GM12878 (cell line): ENCODE measurements at regions not wholly inside any gene's neighbourhood (a gene's known extent, or its start where the extent isn't known, plus 50 kb on each side); places are given as distances from the start of the nearest gene placed in this dataset.

Source experiments
- ATAC-seq: fragments of 200-7000 bp; cut with Tn5 transposase; 3 replicates; pipeline ENCODE4 v1.9.1; 2020; ENCODE audit warnings: mild to moderate bottlenecking, moderate library complexity
- BruUV-seq: library from RNA; stranded (reverse); fragments of 400-500 nt; replicated peaks from 2 replicates; lab custom pipeline; 2021; lab: Mats Ljungman, UMichigan
- CTCF ChIA-PET: fragments of 300-600 bp; sonication (Branson Sonifier 250); formaldehyde crosslinking; extraction: SDS; loops from one replicate; lab custom pipeline; 2021; ENCODE audit warnings: inconsistent platforms; lab: Yijun Ruan, JAX
- POLR2A ChIA-PET: fragments of 350-600 bp; formaldehyde crosslinking; extraction: SDS; loops from one replicate; lab custom pipeline; 2021; ENCODE audit warnings: inconsistent platforms; lab: Charles Lee
- RAD21 ChIA-PET: fragments of 300-600 bp; sonication (Branson Sonifier 250); formaldehyde crosslinking; loops from one replicate; lab custom pipeline; 2023; ENCODE audit warnings: antibody characterized with exemption; ENCODE audit not compliant: unreplicated experiment; lab: Charles Lee
- SMC1A ChIA-PET: fragments of 300-600 bp; sonication (Branson Sonifier 250); formaldehyde crosslinking; loops from one replicate; lab custom pipeline; 2023; ENCODE audit not compliant: unreplicated experiment, uncharacterized antibody; lab: Charles Lee
- DNase-seq: peaks from one replicate; pipeline ENCODE4 v3.0.0-alpha.2; 2011; ENCODE audit warnings: low read depth, low spot score
- FAIRE-seq: peaks from 3 replicates; lab custom pipeline; 2011; peaks lifted over from hg19 to GRCh38; lab: Jason Lieb, UNC
- H2AFZ ChIP-seq: 2 replicates; pipeline ENCODE4 v1.6.0; 2011; ENCODE audit warnings: low read depth, low read length, control low read depth; ENCODE audit not compliant: control insufficient read depth
- H3K27ac ChIP-seq: 2 replicates; pipeline ENCODE4 v1.5.1; 2011; ENCODE audit warnings: control low read depth; ENCODE audit not compliant: control insufficient read depth, insufficient read depth
- H3K27me3 ChIP-seq, 2 experiments: replicated peaks in 1 of 2; 2 replicates each; pipeline versions ENCODE4 v1.6.0 to v1.6.1; 2011; ENCODE audit warnings: low read length in 1 of 2; ENCODE audit not compliant: control insufficient read depth in 2 of 2, insufficient read depth in 2 of 2
- H3K36me3 ChIP-seq, 2 experiments: 2 replicates each; pipeline ENCODE4 v1.5.1; 2011; ENCODE audit warnings: low read length in 1 of 2; ENCODE audit not compliant: control insufficient read depth in 2 of 2, insufficient read depth in 2 of 2
- H3K4me1 ChIP-seq: 2 replicates; pipeline ENCODE4 v1.6.1; 2011; ENCODE audit warnings: mild to moderate bottlenecking, low read length, moderate library complexity, mixed read lengths; ENCODE audit not compliant: control insufficient read depth, insufficient read depth
- H3K4me2 ChIP-seq: 2 replicates; pipeline ENCODE4 v1.6.0; 2011; ENCODE audit warnings: control low read depth; ENCODE audit not compliant: control insufficient read depth, insufficient read depth
- H3K4me3 ChIP-seq: fragments of 200-600 bp; sonication (generic); 2 replicates; pipeline ENCODE4 v1.5.1; 2016
- H3K79me2 ChIP-seq: 2 replicates; pipeline ENCODE4 v1.6.0; 2011; ENCODE audit warnings: low read length; ENCODE audit not compliant: control insufficient read depth, insufficient read depth
- H3K9ac ChIP-seq: 2 replicates; pipeline ENCODE4 v1.8.0; 2011; ENCODE audit warnings: low read length, control low read depth, mixed read lengths; ENCODE audit not compliant: control insufficient read depth, insufficient read depth
- H3K9me3 ChIP-seq: replicated peaks from 3 replicates; pipeline ENCODE4 v1.5.1; 2011; ENCODE audit warnings: mild to moderate bottlenecking, low read length; ENCODE audit not compliant: control insufficient read depth, insufficient read depth
- H4K20me1 ChIP-seq: 2 replicates; pipeline ENCODE4 v1.6.0; 2011; ENCODE audit not compliant: control insufficient read depth, insufficient read depth
- E2F4 ChIP-seq: IDR thresholded peaks from 2 replicates; pipeline ENCODE4 v1.6.1; 2012; ENCODE audit warnings: low read depth, low read length, improper control_type of control experiment
- EED ChIP-seq: sonication (generic); IDR thresholded peaks from 2 replicates; pipeline ENCODE4 v1.6.1; 2016; ENCODE audit warnings: antibody characterized with exemption, low read depth
- JUND ChIP-seq: IDR thresholded peaks from 2 replicates; pipeline ENCODE4 v1.6.1; 2012; ENCODE audit warnings: low read depth, mild to moderate bottlenecking, low read length, improper control_type of control experiment, moderate library complexity
- RAD21 ChIP-seq: IDR thresholded peaks from 2 replicates; pipeline ENCODE4 v1.6.1; 2011; ENCODE audit warnings: mild to moderate bottlenecking, low read depth, low read length, moderate library complexity; ENCODE audit not compliant: insufficient read depth
- WGBS: methylation state at CpG from one replicate; pipeline ENCODE4 v1.1.6; 2016; ENCODE audit warnings: low lambda C conversion rate; ENCODE audit not compliant: insufficient replicate concordance, insufficient coverage; ENCODE audit errors: missing lambda C conversion rate; 5-methylcytosine and 5-hydroxymethylcytosine counted together
- in situ Hi-C: fragments of 300-500 bp; cut with MboI; formaldehyde crosslinking; loops from 9 replicates; pipeline ENCODE4 v1.14.3; 2018; ENCODE audit warnings: mixed read lengths
- intact Hi-C: fragments of 100-400 bp; cut with micrococcal nuclease; formaldehyde crosslinking; loops from one replicate; pipeline ENCODE4 v1.14.2; 2022; ENCODE audit not compliant: unreplicated experiment
- TF ChIP-seq, protein P1 (sequence below): IDR thresholded peaks from 2 replicates; pipeline ENCODE4 v1.6.1; 2012; ENCODE audit warnings: mild to moderate bottlenecking, low read depth, low read length

DNA sequence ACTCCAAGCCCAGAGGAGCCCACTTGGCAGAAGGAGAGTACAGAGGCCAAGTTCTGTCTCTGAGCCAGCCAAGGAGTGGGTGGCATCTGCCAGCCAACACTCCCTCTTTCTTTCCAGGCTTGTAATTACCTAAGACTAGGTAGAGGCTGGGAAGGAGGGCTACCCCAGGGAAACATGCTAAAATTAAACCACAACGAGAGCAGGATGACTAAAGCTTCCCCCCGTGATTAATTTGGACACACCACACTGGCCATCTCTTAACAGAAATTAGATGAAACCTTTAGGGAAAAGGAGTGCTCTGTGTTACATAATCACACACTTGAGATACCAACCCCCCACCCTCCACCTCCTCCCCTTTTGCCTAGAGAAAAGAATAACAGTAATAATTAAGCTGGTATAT lies 102.1 kb upstream of the ZC3H12A start (continued):
- TF ChIP-seq E2F4, result no peak
- TF ChIP-seq, protein P1, sequence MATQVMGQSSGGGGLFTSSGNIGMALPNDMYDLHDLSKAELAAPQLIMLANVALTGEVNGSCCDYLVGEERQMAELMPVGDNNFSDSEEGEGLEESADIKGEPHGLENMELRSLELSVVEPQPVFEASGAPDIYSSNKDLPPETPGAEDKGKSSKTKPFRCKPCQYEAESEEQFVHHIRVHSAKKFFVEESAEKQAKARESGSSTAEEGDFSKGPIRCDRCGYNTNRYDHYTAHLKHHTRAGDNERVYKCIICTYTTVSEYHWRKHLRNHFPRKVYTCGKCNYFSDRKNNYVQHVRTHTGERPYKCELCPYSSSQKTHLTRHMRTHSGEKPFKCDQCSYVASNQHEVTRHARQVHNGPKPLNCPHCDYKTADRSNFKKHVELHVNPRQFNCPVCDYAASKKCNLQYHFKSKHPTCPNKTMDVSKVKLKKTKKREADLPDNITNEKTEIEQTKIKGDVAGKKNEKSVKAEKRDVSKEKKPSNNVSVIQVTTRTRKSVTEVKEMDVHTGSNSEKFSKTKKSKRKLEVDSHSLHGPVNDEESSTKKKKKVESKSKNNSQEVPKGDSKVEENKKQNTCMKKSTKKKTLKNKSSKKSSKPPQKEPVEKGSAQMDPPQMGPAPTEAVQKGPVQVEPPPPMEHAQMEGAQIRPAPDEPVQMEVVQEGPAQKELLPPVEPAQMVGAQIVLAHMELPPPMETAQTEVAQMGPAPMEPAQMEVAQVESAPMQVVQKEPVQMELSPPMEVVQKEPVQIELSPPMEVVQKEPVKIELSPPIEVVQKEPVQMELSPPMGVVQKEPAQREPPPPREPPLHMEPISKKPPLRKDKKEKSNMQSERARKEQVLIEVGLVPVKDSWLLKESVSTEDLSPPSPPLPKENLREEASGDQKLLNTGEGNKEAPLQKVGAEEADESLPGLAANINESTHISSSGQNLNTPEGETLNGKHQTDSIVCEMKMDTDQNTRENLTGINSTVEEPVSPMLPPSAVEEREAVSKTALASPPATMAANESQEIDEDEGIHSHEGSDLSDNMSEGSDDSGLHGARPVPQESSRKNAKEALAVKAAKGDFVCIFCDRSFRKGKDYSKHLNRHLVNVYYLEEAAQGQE, result no peak
- no peak for TF ChIP-seq JUND
- TF ChIP-seq RAD21, result no peak

GRCh38 chr1:37372711-37373110 lies 101.7 kb upstream of the ZC3H12A start:
- ChIA-PET SMC1A (no interaction called here), POLR2A (no interaction called here), CTCF (interaction anchor here (0.7 kb wide), 1 partner anchor 583 kb away, joined by 4 read pairs; no protein-coding TSS in a partner anchor), RAD21 (interaction anchor here (0.9 kb wide), 1 partner anchor 9 kb away, joined by 3 read pairs; no protein-coding TSS in a partner anchor)
- no peak for FAIRE-seq
- in situ Hi-C loops (no loop called here), intact Hi-C loops (no loop called here)
- ATAC-seq, result no peak
- H3K9ac ChIP-seq, result no peak overlapping the region
- no peaks in the 10 kb centered on the region for H3K4me1 ChIP-seq
- DNase-seq, result no peak
- no peaks in the 10 kb centered on the region for H3K36me3 ChIP-seq
- H3K9me3 ChIP-seq, result no peaks in the 10 kb centered on the region
- no peaks in the 10 kb centered on the region for H3K27me3 ChIP-seq
- no peaks in the 10 kb centered on the region for H3K79me2 ChIP-seq
- no TSS peak for BruUV-seq
- no peak overlapping the region for H3K4me2 ChIP-seq
- H3K27ac ChIP-seq, result no peak overlapping the region
- H2AFZ ChIP-seq, result no peak overlapping the region
- 56% methylated on average over 13 of the region's 13 CpGs for WGBS
- no peaks in the 10 kb centered on the region for H4K20me1 ChIP-seq
- no peak for TF ChIP-seq EED
- no peak overlapping the region for H3K4me3 ChIP-seq
